HCT116 (cell line): ENCODE measurements at regions not wholly inside any gene's neighbourhood (a gene's known extent, or its start where the extent isn't known, plus 50 kb on each side); places are given as distances from the start of the nearest gene placed in this dataset.

Experiments
- ATAC-seq: fragments of 200-7000 bp; cut with Tn5 transposase; 2 replicates; pipeline ENCODE4 v1.9.1; 2020; ENCODE audit warnings: mild to moderate bottlenecking, moderate library complexity
- BruUV-seq: library from RNA; stranded (reverse); fragments of 400-500 nt; replicated peaks from 2 replicates; lab custom pipeline; 2021; lab: Mats Ljungman, UMichigan
- CTCF ChIA-PET: fragments of 300-600 bp; sonication (Branson Sonifier 250); formaldehyde crosslinking; loops from one replicate; lab custom pipeline; 2021; ENCODE audit warnings: antibody characterized with exemption; lab: Charles Lee
- POLR2A ChIA-PET: fragments of 300-600, 350-600 bp; sonication (Branson Sonifier 250); formaldehyde crosslinking; loops from one replicate; lab custom pipeline; 2021; ENCODE audit warnings: antibody characterized with exemption; lab: Charles Lee
- RAD21 ChIA-PET, 2 experiments: fragments of 300-600 bp; sonication (Branson Sonifier 250); formaldehyde crosslinking; loops; one replicate each; lab custom pipeline; 2023; ENCODE audit warnings: low total read pairs in 2 of 2; ENCODE audit not compliant: uncharacterized antibody in 2 of 2, unreplicated experiment in 2 of 2, low non-redundant PET in 1 of 2; lab: Charles Lee
- DNase-seq: peaks from one replicate; pipeline ENCODE4 v3.0.0-alpha.2; 2010; ENCODE audit warnings: low read depth, low spot score
- H2AFZ ChIP-seq: fragments of 200-600 bp; shearing (Covaris generic), sonication (generic); 2 replicates; pipeline ENCODE4 v1.6.1; 2017; ENCODE audit warnings: low read depth, mixed run types, mixed read lengths, antibody characterized with exemption, low read length; ENCODE audit not compliant: poor library complexity, severe bottlenecking
- H3K27ac ChIP-seq: 2 replicates; pipeline ENCODE4 v1.5.1; 2012; ENCODE audit warnings: low read depth, low read length
- H3K27me3 ChIP-seq: fragments of 200-600 bp; sonication (generic); 2 replicates; pipeline ENCODE4 v1.6.1; 2016; ENCODE audit warnings: mixed run types, low read length, mixed read lengths; ENCODE audit not compliant: insufficient read depth
- H3K36me3 ChIP-seq, 2 experiments: fragments of 200-500 bp in 1 of 2; fragments of 200-600 bp in 1 of 2; sonication (Bioruptor generic) in 1 of 2; sonication (generic) in 1 of 2; 2 replicates each; pipeline versions ENCODE4 v1.5.1 to v1.6.1; 2014 to 2016; ENCODE audit warnings: low read length in 2 of 2, inconsistent platforms in 1 of 2, mixed read lengths in 1 of 2, mixed run types in 1 of 2; ENCODE audit not compliant: insufficient read depth in 2 of 2, control insufficient read depth in 1 of 2
- H3K4me1 ChIP-seq, 2 experiments: fragments of 200-600 bp in 1 of 2; sonication (generic) in 1 of 2; 2 replicates each; pipeline versions ENCODE4 v1.5.1 to v1.6.1; 2012 to 2017; ENCODE audit warnings: low read length in 2 of 2, inconsistent platforms in 1 of 2, mild to moderate bottlenecking in 1 of 2, mixed read lengths in 1 of 2, mixed run types in 1 of 2, moderate library complexity in 1 of 2; ENCODE audit not compliant: insufficient read depth in 2 of 2, control insufficient read depth in 1 of 2
- H3K4me2 ChIP-seq: fragments of 200-600 bp; sonication (generic); 2 replicates; pipeline ENCODE4 v1.6.1; 2017; ENCODE audit warnings: mixed run types, low read length, mixed read lengths
- H3K4me3 ChIP-seq, 2 experiments: fragments of 200-600 bp in 1 of 2; sonication (generic) in 1 of 2; replicated peaks in 1 of 2; 2 replicates each; pipeline ENCODE4 v1.5.1; 2011 to 2016; ENCODE audit warnings: low read length in 2 of 2, control low read depth in 1 of 2, low read depth in 1 of 2, mild to moderate bottlenecking in 1 of 2, mixed read lengths in 1 of 2, mixed run types in 1 of 2
- H3K79me2 ChIP-seq: fragments of 200-600 bp; sonication (generic); 2 replicates; pipeline ENCODE4 v1.6.1; 2017; ENCODE audit warnings: mild to moderate bottlenecking, mixed run types, low read length, moderate library complexity, mixed read lengths; ENCODE audit not compliant: insufficient read depth
- H3K9ac ChIP-seq: fragments of 200-600 bp; sonication (generic); 2 replicates; pipeline ENCODE4 v1.6.1; 2016; ENCODE audit warnings: low read length, mixed read lengths
- H3K9me2 ChIP-seq: fragments of 200-600 bp; sonication (generic), shearing (Covaris generic); 2 replicates; pipeline ENCODE4 v1.6.1; 2017; ENCODE audit warnings: mixed run types, mild to moderate bottlenecking, moderate library complexity; ENCODE audit not compliant: insufficient read depth
- H3K9me3 ChIP-seq, 2 experiments: fragments of 200-500 bp in 1 of 2; fragments of 200-600 bp in 1 of 2; sonication (Bioruptor generic) in 1 of 2; sonication (generic) in 1 of 2; 2 replicates each; pipeline ENCODE4 v1.6.1; 2014 to 2017; ENCODE audit warnings: low read length in 2 of 2, mixed read lengths in 2 of 2, inconsistent platforms in 1 of 2, low read depth in 1 of 2, mild to moderate bottlenecking in 1 of 2, mixed run types in 1 of 2, moderate library complexity in 1 of 2; ENCODE audit not compliant: control insufficient read depth in 1 of 2, insufficient read depth in 1 of 2
- H4K20me1 ChIP-seq: fragments of 200-600 bp; sonication (generic), shearing (Covaris generic); 2 replicates; pipeline ENCODE4 v1.6.1; 2017; ENCODE audit warnings: mixed run types, mild to moderate bottlenecking, moderate library complexity; ENCODE audit not compliant: insufficient read depth
- EGR1 ChIP-seq: IDR thresholded peaks from 2 replicates; pipeline ENCODE4 v1.6.1; 2012; ENCODE audit warnings: low read depth
- EZH2 ChIP-seq: fragments of 200-600 bp; sonication (generic); IDR thresholded peaks from 2 replicates; pipeline ENCODE4 v1.6.1; 2017; ENCODE audit warnings: antibody characterized with exemption, mixed run types
- EZH2phosphoT487 ChIP-seq: fragments of 200-600 bp; IDR thresholded peaks from 2 replicates; pipeline ENCODE4 v1.6.1; 2018; ENCODE audit warnings: antibody characterized with exemption, borderline replicate concordance
- JUND ChIP-seq: IDR thresholded peaks from 2 replicates; pipeline ENCODE4 v1.6.1; 2012
- POLR2A ChIP-seq: IDR thresholded peaks from 2 replicates; pipeline ENCODE4 v1.7.0; 2011; ENCODE audit warnings: borderline replicate concordance; ENCODE audit not compliant: insufficient read depth, insufficient read length; ENCODE audit errors: extremely low read depth
- POLR2AphosphoS5 ChIP-seq: IDR thresholded peaks from 2 replicates; pipeline ENCODE4 v1.6.1; 2011; ENCODE audit warnings: mild to moderate bottlenecking, low read depth, low read length, moderate library complexity
- RAD21 ChIP-seq: IDR thresholded peaks from 2 replicates; pipeline ENCODE4 v1.6.1; 2012; ENCODE audit warnings: low read depth, mild to moderate bottlenecking
- SIN3A ChIP-seq: IDR thresholded peaks from 2 replicates; pipeline ENCODE4 v1.6.1; 2012; ENCODE audit warnings: low read depth
- SP1 ChIP-seq: IDR thresholded peaks from 2 replicates; pipeline ENCODE4 v1.6.1; 2012; ENCODE audit warnings: low read depth
- SRF ChIP-seq: IDR thresholded peaks from 2 replicates; pipeline ENCODE4 v1.6.1; 2012; ENCODE audit warnings: low read depth
- YY1 ChIP-seq: IDR thresholded peaks from 2 replicates; pipeline ENCODE4 v1.6.1; 2011; ENCODE audit warnings: low read length, low read depth, moderate library complexity, mild to moderate bottlenecking; ENCODE audit not compliant: insufficient replicate concordance; ENCODE audit errors: extremely low read depth
- intact Hi-C: fragments of 100-400 bp; cut with micrococcal nuclease; formaldehyde crosslinking; loops from 2 replicates; pipeline ENCODE4 v1.10.0; 2022
- TF ChIP-seq, protein P1 (sequence below): IDR thresholded peaks from 2 replicates; pipeline ENCODE4 v1.6.1; 2012
- TF ChIP-seq, protein P2 (sequence below): IDR thresholded peaks from 2 replicates; pipeline ENCODE4 v1.6.1; 2011; ENCODE audit warnings: mild to moderate bottlenecking, low read length, moderate library complexity; ENCODE audit not compliant: insufficient replicate concordance; ENCODE audit errors: extremely low read depth
- TF ChIP-seq, protein P3 (sequence below): IDR thresholded peaks from 2 replicates; pipeline ENCODE4 v1.6.1; 2012
- TF ChIP-seq, protein P4 (sequence below), 3 experiments: fragments of 200-600 bp in 1 of 3; sonication (generic) in 1 of 3; IDR thresholded peaks in 2 of 3; conservative IDR thresholded peaks in 1 of 3; 2 replicates each; pipeline ENCODE4 v1.5.1; 2012 to 2017; ENCODE audit warnings: low read depth in 2 of 3, low read length in 2 of 3, antibody characterized with exemption in 1 of 3, borderline replicate concordance in 1 of 3, control low read depth in 1 of 3, mild to moderate bottlenecking in 1 of 3, mixed read lengths in 1 of 3, mixed run types in 1 of 3, moderate library complexity in 1 of 3; ENCODE audit not compliant: insufficient read depth in 1 of 3

GRCh38 chr4:66178906-66179305 lies 508.6 kb upstream of the EPHA5 start:
- Histone ChIP-seq H4K20me1 (no peaks in the 10 kb centered on the region), H2AFZ (no peak overlapping the region), H3K9me2 (no peaks in the 10 kb centered on the region), H3K4me1 (no peaks in the 10 kb centered on the region), H3K27me3 (no peaks in the 10 kb centered on the region), H3K9me3 (peaks cover 8 to 20% of the 10 kb centered on the region in 2 experiments; a peak in 2 of 4 replicates), H3K9ac (no peak overlapping the region), H3K27ac (no peak overlapping the region), H3K4me3 (no peak overlapping the region), H3K4me2 (no peak overlapping the region), H3K36me3 (no peaks in the 10 kb centered on the region; a peak in 1 of 4 replicates), H3K79me2 (no peaks in the 10 kb centered on the region)
- ATAC-seq (no peak), DNase-seq (no peak)
- CTCF ChIA-PET = no interaction called here
- TF ChIP-seq JUND = no peak
- no peak for TF ChIP-seq SIN3A
- TF ChIP-seq, protein P1, sequence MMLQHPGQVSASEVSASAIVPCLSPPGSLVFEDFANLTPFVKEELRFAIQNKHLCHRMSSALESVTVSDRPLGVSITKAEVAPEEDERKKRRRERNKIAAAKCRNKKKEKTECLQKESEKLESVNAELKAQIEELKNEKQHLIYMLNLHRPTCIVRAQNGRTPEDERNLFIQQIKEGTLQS = no peak
- TF ChIP-seq RAD21 = no peak
- TF ChIP-seq, protein P2, sequence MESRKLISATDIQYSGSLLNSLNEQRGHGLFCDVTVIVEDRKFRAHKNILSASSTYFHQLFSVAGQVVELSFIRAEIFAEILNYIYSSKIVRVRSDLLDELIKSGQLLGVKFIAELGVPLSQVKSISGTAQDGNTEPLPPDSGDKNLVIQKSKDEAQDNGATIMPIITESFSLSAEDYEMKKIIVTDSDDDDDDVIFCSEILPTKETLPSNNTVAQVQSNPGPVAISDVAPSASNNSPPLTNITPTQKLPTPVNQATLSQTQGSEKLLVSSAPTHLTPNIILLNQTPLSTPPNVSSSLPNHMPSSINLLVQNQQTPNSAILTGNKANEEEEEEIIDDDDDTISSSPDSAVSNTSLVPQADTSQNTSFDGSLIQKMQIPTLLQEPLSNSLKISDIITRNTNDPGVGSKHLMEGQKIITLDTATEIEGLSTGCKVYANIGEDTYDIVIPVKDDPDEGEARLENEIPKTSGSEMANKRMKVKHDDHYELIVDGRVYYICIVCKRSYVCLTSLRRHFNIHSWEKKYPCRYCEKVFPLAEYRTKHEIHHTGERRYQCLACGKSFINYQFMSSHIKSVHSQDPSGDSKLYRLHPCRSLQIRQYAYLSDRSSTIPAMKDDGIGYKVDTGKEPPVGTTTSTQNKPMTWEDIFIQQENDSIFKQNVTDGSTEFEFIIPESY = no peak
- TF ChIP-seq, protein P3, sequence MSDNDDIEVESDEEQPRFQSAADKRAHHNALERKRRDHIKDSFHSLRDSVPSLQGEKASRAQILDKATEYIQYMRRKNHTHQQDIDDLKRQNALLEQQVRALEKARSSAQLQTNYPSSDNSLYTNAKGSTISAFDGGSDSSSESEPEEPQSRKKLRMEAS = no peak
- TF ChIP-seq SRF = no peak
- no peak for TF ChIP-seq EGR1
- TF ChIP-seq YY1 = no peak
- TF ChIP-seq EZH2 = no peak
- no peak for TF ChIP-seq POLR2A
- TF ChIP-seq, protein P4, sequence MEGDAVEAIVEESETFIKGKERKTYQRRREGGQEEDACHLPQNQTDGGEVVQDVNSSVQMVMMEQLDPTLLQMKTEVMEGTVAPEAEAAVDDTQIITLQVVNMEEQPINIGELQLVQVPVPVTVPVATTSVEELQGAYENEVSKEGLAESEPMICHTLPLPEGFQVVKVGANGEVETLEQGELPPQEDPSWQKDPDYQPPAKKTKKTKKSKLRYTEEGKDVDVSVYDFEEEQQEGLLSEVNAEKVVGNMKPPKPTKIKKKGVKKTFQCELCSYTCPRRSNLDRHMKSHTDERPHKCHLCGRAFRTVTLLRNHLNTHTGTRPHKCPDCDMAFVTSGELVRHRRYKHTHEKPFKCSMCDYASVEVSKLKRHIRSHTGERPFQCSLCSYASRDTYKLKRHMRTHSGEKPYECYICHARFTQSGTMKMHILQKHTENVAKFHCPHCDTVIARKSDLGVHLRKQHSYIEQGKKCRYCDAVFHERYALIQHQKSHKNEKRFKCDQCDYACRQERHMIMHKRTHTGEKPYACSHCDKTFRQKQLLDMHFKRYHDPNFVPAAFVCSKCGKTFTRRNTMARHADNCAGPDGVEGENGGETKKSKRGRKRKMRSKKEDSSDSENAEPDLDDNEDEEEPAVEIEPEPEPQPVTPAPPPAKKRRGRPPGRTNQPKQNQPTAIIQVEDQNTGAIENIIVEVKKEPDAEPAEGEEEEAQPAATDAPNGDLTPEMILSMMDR (IDR thresholded peaks at IDR 0.05 in 2 of 3, conservative IDR thresholded peaks at IDR 0.05 in 1 of 3; ENCODE audit: borderline replicate concordance in 1 of 3, insufficient read depth in 1 of 3, low read depth in 2 of 3, low read length in 2 of 3) = no peak
- TF ChIP-seq POLR2AphosphoS5 = no peak
- no peak for TF ChIP-seq SP1
- TF ChIP-seq EZH2phosphoT487 = no peak
- BruUV-seq = no TSS peak
- intact Hi-C loops = no loop called here
- RAD21 ChIA-PET = no interaction called here
- POLR2A ChIA-PET = no interaction called here
